Ramos (cell line): ENCODE measurements at regions not wholly inside any gene's neighbourhood (a gene's known extent, or its start where the extent isn't known, plus 50 kb on each side); places are given as distances from the start of the nearest gene placed in this dataset.

Experiments used
- in situ Hi-C: fragments of 300-500 bp; cut with MboI; formaldehyde crosslinking; loops from one replicate; pipeline ENCODE4 v1.14.3; 2022; ENCODE audit warnings: low sequenced_read_pairs; ENCODE audit not compliant: unreplicated experiment

DNA sequence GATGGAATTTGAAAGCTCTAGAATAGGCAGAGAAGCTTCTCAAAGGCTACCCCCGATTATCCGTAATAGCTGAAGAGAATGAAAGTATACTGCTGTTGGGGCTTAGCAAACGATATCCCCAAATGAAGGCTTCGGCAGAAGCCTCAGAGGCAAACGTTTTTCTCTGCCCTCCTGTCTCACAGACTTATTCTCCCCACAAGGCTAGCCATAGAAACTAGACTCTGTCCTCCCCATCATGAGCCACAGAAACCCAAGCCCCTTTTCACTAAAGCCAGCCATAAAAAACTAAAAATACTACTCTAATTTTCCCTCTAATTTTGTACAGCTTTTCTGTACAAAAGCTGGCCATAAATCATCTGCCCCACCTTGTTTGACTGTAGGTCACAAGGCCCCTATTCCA is 413.4 kb upstream of the CFAP20DC start:
- in situ Hi-C loops: no loop called here

DNA sequence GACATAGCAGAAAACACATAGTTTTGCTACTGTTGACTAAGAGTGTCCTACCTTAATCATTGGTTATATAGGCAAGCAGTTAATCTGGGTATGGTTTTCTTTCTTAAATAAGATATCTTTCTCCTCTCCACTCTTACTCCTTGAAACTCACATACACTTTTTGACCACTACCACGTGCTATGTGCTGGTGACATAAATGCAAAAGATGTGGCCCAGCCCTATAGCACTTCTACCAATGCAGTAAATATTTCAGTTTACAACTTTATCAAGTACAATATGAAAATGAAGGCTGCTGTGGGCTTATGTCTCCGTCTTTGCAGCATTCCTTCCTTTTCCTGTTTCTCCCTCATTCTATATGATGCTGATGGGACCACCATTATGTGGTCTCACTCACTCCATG is 410.2 kb upstream of the CFAP20DC start:
- in situ Hi-C loops: no loop called here

DNA sequence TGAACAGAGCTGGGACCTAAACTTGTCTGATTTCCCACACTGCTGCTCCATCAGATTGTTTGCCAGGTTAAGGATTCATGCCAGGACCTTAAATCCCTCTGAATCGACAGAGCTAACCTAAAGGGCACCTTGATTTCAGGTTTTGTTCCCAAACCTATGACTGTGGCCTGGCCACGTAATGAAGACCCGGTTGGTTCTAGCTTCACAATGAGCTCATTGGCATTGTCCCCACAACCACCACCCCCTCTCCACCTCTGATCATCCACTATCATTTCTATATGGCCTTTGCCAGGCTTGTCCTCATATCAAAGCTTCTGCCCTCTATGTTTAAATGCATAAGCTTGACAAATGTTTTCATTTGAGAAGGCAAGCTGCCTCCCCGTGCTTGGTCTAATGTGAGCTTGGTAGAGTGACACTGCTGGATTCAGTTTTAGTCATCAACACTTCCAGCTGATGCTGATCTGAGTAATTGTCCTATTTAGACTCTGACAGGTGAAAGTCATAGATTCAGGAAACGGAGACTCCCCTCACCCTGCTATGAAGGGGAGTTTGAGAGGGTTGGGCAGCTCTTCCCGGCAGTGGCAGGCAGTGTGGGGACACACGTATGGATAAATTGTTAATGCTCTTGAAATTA is 407.1 kb upstream of the CFAP20DC start:
- in situ Hi-C loops: no loop called here

DNA sequence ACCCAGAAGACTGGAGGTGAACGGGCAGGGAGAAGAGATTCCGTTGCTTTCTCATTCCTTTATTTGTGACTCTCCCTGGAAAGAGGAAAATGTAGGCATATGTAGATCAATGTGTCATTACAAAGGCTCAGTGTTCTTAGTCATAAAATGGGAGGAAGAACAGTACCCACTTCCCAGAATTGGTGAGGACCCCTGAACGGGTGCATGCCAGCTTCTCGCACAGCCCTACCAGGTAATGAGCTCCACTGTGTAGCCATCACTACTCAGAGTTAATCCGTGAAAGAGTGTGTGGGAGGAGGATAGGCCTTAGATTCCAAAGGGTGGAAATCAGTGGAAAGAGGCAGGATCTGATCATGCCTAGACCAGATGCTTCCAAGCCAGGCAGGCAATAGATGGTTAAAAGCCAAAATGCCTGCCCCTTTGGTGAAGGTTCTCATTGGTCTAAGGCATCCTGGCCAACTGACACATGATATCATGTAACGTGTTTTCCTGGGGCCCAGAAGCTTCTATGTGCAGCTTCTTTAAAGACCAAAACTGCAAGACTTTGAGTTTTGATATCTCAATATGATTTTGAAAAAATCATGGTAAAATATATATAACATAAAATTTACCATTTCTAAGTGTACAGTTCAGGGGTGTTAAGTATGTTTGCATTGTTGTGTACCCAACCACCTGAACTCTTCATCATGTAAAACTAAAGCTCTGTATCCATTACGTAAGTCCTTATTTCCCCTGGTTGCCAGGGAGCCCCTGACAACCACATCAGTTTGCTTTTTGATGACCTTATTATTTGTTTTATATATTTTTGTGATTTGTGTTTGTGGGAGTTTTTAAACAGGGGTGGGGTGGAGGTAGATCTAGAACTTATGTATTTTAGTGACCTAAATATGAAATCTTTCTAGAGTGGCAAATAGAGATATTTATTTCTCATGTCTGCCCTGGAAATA is 402.2 kb upstream of the CFAP20DC start:
- in situ Hi-C loops: no loop called here

DNA sequence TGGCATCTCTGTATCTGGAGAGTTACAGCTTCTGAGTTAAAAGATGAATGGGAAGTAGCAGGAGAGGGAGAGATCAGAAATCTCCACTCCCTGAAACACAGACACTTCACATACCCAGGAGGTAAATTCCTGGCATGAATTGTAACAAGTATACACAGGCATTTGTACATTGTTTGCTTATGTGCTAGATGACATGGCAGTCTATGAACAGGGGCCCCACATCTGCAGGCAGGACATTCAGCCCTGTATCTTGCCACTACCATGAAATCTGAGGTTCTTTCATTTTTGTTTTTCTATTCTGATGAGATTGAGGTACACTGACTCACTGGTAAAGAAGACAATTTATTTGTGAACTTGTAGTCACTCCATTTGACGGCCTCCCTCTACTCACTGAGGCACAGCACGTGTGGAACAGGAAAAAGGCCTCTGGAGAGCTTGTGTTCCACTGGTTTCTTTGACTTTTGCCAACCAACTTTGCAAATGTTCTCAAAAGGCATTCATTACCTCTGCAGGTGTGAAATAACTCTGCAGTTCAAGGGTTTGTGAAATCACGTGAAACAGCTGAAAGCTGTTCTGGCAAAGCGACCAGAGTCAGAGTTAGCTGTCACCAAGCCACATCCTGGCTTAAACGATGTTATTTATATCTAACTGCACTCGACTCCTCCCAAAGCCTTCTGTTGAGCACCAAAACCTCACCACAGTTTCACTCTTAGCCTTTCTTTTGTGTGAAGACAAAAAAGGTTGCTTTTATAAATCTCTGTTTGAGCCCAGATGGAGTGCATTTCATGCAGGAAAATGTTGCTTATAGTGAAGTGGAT is 401.3 kb upstream of the CFAP20DC start:
- in situ Hi-C loops: no loop called here

DNA sequence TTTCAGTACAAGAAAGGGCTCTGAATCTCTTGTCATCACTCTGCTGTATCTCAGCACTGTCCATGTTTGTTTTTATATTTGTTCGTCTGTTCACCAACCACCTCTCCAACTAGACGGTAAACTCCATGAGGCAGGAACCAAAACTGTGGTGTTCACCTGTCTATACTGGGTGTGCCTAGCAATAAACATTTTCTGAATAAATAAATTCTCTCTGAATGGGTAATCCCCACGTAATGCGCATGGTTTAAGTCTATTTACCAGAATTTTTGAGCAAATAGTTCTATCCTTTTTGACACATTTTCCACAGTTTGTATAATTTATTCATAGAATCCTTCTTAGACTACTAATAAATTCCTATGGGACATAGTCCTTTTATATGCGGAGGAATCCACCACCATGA is 400.6 kb upstream of the CFAP20DC start:
- in situ Hi-C loops: no loop called here

DNA sequence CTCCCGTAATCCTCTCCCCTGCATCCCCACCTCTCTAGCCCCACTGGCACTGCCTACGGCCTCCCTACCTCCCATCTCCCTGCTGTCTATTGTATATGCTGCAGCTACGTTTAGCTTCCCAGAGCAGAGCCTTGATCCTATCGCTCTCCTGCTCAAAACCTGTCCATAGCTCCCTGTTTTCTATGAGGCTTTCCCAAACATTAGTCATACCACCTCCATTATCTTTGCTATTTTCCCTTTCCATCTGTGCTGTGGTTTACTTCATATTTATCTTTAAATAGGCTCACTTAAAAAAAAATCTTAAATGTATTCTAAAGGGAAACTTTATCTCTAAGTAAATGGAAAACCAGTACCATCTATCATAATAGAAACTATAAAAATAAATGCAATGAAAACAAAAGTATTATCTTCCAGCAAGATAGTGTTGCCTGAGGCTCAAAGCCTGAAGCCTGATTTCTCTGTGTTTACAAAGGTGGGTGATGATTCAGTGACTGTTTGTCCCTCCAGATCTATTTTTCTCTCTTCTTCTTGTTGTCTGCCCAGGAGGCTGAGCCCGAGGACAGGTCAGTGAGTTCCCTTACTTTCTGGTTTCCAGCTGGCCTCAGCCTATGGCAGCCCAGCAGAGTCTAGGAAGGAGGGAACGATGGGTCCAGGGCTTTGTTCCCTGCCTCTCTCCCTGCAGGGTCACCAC is 397.1 kb upstream of the CFAP20DC start:
- in situ Hi-C loops: no loop called here

DNA sequence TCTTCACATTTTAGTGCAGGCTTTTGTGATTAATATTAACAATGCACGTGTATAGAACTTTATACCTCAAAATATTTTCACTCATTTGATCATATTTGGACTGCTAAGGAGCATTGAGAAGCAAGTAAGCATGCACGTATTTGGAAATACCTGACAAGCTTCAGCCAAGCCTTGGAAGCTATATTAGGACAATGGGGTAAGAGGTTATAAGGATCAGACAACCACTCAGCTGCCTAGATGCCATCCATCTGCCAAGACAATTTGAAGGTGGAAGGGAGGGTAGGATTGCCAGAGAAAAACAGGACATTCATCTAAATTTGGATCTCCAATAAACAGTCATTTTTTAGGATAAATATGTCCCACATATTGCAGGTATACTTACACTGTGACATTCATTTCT is 394.9 kb upstream of the CFAP20DC start:
- in situ Hi-C loops: no loop called here

DNA sequence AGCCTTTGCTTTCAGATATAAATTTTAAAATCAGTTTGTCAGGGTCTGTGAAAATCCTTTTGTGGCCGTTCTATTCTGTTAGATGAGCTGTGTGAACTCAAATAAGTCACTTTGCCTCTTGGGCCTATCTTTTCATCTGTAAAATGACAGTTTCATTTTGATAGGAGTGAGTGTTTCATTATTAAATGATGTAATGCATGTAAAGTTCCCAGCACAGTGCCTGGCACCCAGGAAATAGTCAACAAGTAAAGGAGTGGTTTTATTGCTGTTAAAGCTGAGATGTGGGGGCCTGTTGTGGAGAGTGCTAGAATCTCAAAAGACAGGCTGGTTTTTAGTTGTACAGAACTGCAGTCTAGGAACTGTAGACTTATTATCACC is 394.5 kb upstream of the CFAP20DC start:
- in situ Hi-C loops: no loop called here

DNA sequence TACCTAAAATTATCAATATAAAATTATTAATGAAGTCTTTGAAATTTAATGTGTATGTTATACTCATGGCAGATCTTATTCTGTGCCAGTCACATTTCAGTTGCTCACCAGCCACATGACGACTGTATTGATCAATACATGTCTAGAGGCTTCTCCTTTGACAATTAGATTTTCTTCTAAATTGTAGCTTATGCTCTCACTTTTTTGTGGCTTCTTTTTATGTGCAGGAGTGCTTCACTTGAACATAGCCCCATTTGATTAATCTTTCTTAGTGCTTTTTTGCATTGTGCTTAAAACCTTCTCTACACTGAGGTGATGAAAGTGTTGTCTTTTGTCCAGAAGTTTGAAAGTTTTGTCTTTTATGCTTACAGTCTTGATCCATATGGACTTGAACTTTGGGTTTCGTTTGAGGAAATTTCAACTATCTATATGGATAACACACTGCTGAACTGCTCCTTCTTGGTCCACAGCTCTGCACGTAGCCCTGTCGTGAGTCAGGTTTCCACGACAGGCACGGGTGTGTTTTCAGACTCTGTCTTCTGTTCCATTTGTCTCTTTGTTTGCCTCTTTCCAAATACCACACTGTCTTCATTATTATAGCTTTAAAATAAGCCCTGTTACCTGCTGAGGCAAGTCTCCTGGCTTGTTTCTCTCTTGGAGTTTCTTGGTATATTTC is 393.9 kb upstream of the CFAP20DC start:
- in situ Hi-C loops: no loop called here

DNA sequence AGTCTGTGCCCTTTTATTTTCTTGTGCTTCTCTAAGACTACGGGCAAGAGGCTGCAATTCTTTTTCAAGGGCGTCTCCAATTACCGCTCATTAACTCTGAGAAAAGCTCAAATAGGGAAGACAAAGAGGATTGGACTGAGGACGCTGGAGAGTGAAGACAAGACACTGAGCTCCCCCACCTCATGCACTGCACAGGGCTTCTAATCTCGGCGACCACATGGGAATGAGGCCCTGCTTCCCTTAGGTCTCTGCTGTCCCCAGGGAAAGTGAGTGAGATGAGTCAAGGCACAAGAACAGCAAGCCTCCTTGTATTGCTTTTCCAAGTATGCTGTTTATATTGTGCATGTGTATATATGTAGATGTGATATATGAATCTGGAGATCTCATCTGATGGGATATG is 392.2 kb upstream of the CFAP20DC start:
- in situ Hi-C loops: no loop called here

DNA sequence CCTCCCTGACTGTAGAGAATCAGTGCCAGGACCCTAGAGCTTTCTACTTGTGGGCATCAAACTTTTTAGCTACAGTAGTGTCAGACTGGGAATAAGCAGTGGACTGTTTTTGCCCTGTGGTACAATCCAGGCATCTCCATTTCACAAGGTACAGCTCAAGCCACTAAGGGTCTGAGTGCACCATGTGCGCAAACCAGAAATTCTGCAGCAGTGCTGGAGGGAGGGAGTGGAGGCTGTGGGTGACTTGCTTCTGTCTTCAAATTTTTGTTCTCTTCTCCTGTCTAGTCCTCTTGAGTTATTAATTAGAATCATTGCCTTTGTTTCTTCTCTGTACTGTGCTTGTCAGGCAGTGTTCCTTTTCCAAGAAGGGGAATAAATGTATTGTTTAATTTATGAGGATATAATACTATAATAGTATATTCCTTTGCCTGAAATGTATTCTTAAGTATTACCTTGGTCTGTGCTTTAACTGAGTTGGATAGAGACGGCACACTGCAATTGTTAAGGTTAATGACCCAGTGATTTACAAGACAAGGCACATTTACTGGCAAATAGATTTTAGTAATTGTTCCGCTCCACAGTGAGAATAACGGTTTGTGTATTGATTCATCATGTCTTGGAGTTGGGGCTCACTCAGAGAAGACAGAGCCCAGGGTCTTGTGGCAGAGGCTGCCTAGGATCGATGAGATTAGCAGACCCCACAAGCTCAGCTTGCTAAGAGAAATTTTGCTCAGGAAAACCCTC is 390.6 kb upstream of the CFAP20DC start:
- in situ Hi-C loops: no loop called here

DNA sequence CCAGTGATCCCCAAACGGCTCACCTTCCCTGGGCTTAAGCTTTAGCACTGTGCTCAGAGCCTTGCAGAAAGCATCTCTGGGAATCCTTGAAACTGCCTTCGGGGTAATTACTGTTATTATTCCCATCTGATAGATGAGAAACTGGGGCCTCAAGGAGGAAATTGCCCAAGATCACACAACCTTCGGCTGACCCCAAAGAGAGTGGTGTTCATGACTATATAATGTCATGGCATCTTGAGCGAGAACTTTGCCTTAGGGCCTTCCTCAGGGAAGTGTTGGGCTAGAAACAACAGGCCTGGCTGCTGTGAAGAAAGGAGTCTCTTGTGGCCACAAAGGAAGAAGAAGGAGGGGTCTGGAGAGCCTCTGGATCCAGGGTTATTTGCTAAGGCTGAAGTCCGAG is 388.7 kb upstream of the CFAP20DC start:
- in situ Hi-C loops: no loop called here

DNA sequence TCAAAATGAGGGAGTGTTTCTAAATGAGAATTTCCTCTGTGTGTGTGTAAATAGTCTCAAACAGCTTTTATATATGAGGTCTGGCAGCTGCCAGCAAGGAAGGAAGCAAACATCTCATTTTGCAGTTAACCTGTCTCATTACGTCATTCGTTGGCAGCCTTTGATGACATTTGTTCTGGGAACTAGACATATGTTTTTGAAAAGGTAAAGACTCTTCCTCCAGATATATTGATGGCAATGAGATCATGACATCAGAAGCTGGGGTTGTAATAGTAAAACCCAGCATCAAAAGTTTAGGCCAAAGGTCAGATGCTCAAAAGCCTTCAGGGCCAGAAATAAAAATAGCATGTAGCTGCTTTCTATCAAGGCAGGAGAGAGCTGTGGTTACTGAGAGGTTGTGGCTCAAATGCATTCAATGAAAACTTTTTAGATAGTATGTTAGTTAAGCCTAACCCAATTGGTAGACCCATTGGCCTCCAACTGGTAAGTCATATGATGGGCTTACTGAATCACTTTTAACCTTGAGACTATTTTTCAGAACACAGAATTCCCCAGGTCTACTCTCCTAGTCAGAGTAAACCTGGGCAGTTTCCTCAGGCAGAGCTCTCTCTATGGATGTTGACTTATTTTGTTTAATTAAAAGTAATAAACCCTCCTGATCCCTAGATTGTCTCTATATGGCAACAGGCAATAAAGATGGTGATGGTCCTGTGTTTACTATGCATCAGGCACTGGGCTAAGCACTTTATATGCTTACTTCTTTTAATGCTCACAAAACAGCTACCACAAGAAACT is 386.5 kb upstream of the CFAP20DC start:
- in situ Hi-C loops: no loop called here

DNA sequence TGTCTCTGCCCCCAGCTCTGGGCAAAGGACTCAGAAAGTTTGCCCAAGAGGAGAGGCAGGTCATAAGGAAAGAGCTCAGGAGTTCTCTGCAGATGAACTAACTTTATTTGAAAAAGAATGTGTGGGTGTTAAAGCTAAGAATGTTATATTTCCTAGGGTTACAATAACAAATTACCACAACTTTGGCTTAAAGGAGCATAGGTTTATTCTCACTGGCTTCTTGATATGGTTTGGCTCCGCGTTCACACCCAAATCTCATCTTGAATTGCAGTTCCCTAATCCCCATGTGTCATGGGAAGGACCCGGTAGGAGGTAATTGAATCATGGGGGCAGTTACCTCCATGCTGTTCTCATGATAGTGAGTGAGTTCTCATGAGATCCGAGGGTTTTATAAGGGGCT is 383.7 kb upstream of the CFAP20DC start:
- in situ Hi-C loops: no loop called here

DNA sequence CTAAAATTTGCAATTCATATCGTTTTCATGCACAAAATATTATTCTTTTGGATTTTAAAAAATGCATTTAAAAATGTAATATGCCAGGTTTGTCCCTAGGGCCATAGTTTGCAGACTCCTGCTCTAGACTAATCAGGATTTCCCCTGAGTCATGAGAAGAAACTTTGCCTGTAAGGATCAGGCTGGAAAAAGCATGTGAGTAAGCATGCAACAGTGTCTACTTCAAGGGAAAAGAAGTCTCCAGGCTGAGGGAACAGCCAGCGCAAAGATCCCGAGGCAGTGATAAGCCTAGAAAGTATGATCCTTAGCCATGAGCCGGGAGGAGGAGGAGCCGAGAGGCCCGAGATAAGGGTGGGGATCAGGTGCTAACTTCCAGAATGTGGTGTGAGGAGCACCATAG is 382.8 kb upstream of the CFAP20DC start:
- in situ Hi-C loops: no loop called here

DNA sequence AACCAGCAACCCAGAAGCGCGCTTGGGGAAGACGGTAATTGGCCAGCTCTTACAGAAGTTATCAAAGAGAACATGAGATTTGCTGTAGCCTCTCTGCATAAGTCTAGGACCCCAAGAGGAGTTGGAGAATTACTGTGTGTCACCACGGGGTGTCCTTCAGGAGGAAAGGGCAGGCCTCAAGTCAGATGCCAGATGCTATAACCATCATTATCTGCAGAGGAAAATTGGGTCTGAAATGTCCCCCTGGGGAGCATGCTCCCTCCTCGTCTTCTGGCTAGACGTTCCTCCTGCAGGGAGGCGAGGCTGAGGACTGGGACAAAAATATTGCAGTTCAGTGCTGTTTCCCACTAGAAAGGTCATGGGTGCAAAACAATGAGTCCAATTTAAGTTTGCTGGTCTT is 380.5 kb upstream of the CFAP20DC start:
- in situ Hi-C loops: no loop called here

DNA sequence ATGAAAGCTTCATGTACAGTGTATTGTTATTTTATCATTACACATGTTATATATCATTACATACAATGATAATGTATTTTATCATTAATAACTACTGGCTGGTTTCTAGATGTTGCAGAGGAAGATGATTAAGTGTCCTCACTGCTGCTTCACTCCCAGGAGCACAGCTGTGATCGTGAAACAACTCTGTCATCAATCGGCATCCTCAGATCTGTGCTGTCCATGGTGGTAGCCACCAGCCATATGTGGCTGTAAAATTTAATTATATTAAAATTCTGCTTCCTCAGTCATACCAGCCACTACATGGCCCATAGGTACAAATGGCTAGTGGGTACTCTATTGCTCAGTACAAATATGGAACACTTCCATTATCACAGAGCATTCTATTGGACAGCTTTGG is 379.4 kb upstream of the CFAP20DC start:
- in situ Hi-C loops: no loop called here
